K562 (cell line): ENCODE measurements at regions not wholly inside any gene's neighbourhood (a gene's known extent, or its start where the extent isn't known, plus 50 kb on each side); places are given as distances from the start of the nearest gene placed in this dataset.
A peak's percentile ranks its signal among the peaks of the same experiment; 100 is the strongest.

Experiments used
- ATAC-seq: fragments of 200-7000 bp; cut with Tn5 transposase; 3 replicates; pipeline ENCODE4 v1.9.1; 2020; ENCODE audit warnings: moderate library complexity
- BruUV-seq: library from RNA; stranded (reverse); fragments of 400-500 nt; replicated peaks from 2 replicates; lab custom pipeline; 2021; lab: Mats Ljungman, UMichigan
- CTCF ChIA-PET: fragments of 300-600 bp; formaldehyde crosslinking; extraction: SDS; loops from one replicate; lab custom pipeline; 2021; ENCODE audit warnings: low intra/inter-chr PET ratio; lab: Yijun Ruan, JAX
- POLR2A ChIA-PET: fragments of 300-600, 350-650 bp; sonication (Branson Sonifier 250); formaldehyde crosslinking; extraction: SDS; loops from one replicate; lab custom pipeline; 2021; ENCODE audit warnings: antibody characterized with exemption, inconsistent platforms; lab: Yijun Ruan, JAX
- DNase-seq, 4 experiments: peaks; one replicate each; pipeline versions ENCODE4 v3.0.0 to v3.0.0-alpha.2; 2011 to 2018; ENCODE audit warnings: low spot score in 3 of 4, mixed read lengths in 3 of 4; ENCODE audit errors: extremely low read depth in 1 of 4
- FAIRE-seq: peaks from 2 replicates; lab custom pipeline; 2011; peaks lifted over from hg19 to GRCh38; lab: Jason Lieb, UNC
- H2AFZ ChIP-seq: 2 replicates; pipeline ENCODE4 v1.6.0; 2011; ENCODE audit warnings: low read depth, low read length, control low read depth, inconsistent platforms
- H3K27ac ChIP-seq: fragments of 200-600 bp; 3 replicates; pipeline ENCODE4 v1.8.0; 2011; ENCODE audit warnings: low read depth, mild to moderate bottlenecking, control low read depth, inconsistent platforms, low read length, moderate library complexity, mixed read lengths; ENCODE audit errors: extremely low read depth
- H3K27me3 ChIP-seq, 2 experiments: fragments of 300-600 bp in 1 of 2; 2 replicates in 1 of 2; 3 replicates in 1 of 2; pipeline versions ENCODE4 v1.6.0 to v1.8.0; 2011; ENCODE audit warnings: inconsistent platforms in 2 of 2, low read length in 2 of 2, mild to moderate bottlenecking in 1 of 2, mixed read lengths in 1 of 2, moderate library complexity in 1 of 2; ENCODE audit not compliant: control insufficient read depth in 2 of 2, insufficient read depth in 2 of 2
- H3K36me3 ChIP-seq: fragments of 300-600 bp; 3 replicates; pipeline ENCODE4 v1.8.0; 2011; ENCODE audit warnings: mild to moderate bottlenecking, low read length, inconsistent platforms; ENCODE audit not compliant: control insufficient read depth, insufficient read depth
- H3K4me1 ChIP-seq, 2 experiments: fragments of 200-600 bp in 1 of 2; replicated peaks in 1 of 2; 2 replicates in 1 of 2; 3 replicates in 1 of 2; pipeline versions ENCODE4 v1.5.1 to v1.8.0; 2011; ENCODE audit warnings: inconsistent platforms in 2 of 2, low read length in 2 of 2, mild to moderate bottlenecking in 1 of 2, mixed read lengths in 1 of 2, moderate library complexity in 1 of 2; ENCODE audit not compliant: control insufficient read depth in 2 of 2, insufficient read depth in 2 of 2
- H3K4me2 ChIP-seq: 2 replicates; pipeline ENCODE4 v1.6.1; 2011; ENCODE audit warnings: low read length, control low read depth, inconsistent platforms, mixed read lengths; ENCODE audit not compliant: insufficient read depth
- H3K4me3 ChIP-seq: fragments of 200-600 bp; sonication (generic), shearing (Covaris generic); 2 replicates; pipeline ENCODE4 v1.5.1; 2016; ENCODE audit warnings: control low read depth, inconsistent platforms
- H3K79me2 ChIP-seq: fragments of 200-600 bp; 3 replicates; pipeline ENCODE4 v1.8.0; 2011; ENCODE audit warnings: low read length, inconsistent platforms; ENCODE audit not compliant: control insufficient read depth, insufficient read depth
- H3K9ac ChIP-seq, 2 experiments: 2 replicates each; pipeline versions ENCODE4 v1.6.0 to v1.6.1; 2011; ENCODE audit warnings: low read depth in 2 of 2, low read length in 2 of 2, control low read depth in 1 of 2, inconsistent platforms in 1 of 2, mild to moderate bottlenecking in 1 of 2, mixed read lengths in 1 of 2; ENCODE audit not compliant: insufficient read depth in 1 of 2
- H3K9me1 ChIP-seq: one replicate; pipeline ENCODE4 v1.6.0; 2011; ENCODE audit warnings: inconsistent platforms, mild to moderate bottlenecking, low read length, moderate library complexity; ENCODE audit not compliant: control insufficient read depth, insufficient read depth
- H3K9me3 ChIP-seq: replicated peaks from 2 replicates; pipeline ENCODE4 v1.5.1; 2011; ENCODE audit warnings: low read depth, low read length, inconsistent platforms; ENCODE audit not compliant: control insufficient read depth, insufficient read depth
- H4K20me1 ChIP-seq: replicated peaks from 2 replicates; pipeline ENCODE4 v1.6.1; 2011; ENCODE audit warnings: low read length, inconsistent platforms, mixed read lengths; ENCODE audit not compliant: control insufficient read depth, insufficient read depth
- CBX5 ChIP-seq: IDR thresholded peaks from 2 replicates; pipeline ENCODE4 v1.6.1; 2014; ENCODE audit warnings: low read depth, borderline replicate concordance
- ZNF668 ChIP-seq: fragments of 250-450 bp; sonication (Bioruptor Pico); IDR thresholded peaks from 2 replicates; pipeline ENCODE4 v1.8.0; 2022; ENCODE audit warnings: mild to moderate bottlenecking, inconsistent platforms
- WGBS: fragments of 100-300 bp; shearing (Covaris generic); methylation state at CpG from one replicate; pipeline ENCODE4 v1.1.6; 2016; ENCODE audit warnings: low coverage, mixed read lengths; ENCODE audit not compliant: insufficient coverage; ENCODE audit errors: missing lambda C conversion rate; 5-methylcytosine and 5-hydroxymethylcytosine counted together
- in situ Hi-C: fragments of 300-500 bp; cut with MboI; formaldehyde crosslinking; loops from 4 replicates; pipeline ENCODE4 v1.15.0; 2018; ENCODE audit warnings: inconsistent platforms, mixed read lengths
- intact Hi-C: fragments of 100-400 bp; cut with micrococcal nuclease; formaldehyde crosslinking; loops from 2 replicates; pipeline ENCODE4 v1.14.2; 2022
- TF ChIP-seq, protein P1 (sequence below): IDR thresholded peaks from 2 replicates; pipeline ENCODE4 v1.6.1; 2016; ENCODE audit warnings: missing genetic modification characterization, missing compliant biosample characterization

DNA sequence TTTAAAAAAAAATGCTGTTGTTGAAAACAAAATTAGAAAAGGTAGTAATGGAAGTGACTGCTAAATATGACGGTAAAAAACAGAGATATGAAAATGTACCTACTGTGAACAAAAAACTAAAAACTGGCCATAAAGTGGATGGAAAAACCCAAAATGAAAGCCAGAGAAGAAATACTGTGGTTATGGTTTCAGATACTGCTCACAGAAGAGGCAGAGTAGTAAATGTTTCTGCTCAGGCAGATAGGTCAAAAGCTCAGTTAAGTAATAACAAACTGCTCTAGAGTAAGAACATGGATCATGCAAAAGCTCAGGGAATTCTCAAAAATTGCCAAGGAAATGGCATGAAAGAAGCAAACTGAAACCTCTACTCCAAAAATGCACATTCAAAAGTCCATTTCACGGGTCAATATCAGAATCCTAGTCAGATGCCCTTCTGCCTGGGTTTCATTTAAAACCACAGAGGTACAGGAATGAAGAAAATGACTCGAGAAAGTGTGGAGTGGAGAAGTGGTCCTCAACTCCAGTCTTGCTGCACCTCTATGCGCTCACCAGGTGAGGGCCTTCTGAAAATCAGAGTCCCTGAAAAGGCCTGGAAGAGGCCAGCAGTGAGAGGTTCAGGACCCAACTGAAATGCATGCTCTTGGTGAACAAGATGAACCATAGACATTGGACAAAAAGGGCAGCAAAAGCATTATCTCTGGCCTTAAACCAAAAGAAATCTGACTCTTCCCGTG lies 315.0 kb upstream of the SPRY2 start:
- no TSS peak for BruUV-seq
- POLR2A ChIA-PET: interaction anchor here (0.7 to 1.7 kb wide), 3 partner anchors 9 to 37 kb away, joined by 3 to 7 read pairs (median 5); no protein-coding TSS in a partner anchor
- peak in 1 of 4 experiments; percentile 29 for DNase-seq
- Histone ChIP-seq H3K79me2 (no peaks in the 10 kb centered on the region), H3K9ac (no peak overlapping the region)
- intact Hi-C loops: no loop called here
- TF ChIP-seq, protein P1, sequence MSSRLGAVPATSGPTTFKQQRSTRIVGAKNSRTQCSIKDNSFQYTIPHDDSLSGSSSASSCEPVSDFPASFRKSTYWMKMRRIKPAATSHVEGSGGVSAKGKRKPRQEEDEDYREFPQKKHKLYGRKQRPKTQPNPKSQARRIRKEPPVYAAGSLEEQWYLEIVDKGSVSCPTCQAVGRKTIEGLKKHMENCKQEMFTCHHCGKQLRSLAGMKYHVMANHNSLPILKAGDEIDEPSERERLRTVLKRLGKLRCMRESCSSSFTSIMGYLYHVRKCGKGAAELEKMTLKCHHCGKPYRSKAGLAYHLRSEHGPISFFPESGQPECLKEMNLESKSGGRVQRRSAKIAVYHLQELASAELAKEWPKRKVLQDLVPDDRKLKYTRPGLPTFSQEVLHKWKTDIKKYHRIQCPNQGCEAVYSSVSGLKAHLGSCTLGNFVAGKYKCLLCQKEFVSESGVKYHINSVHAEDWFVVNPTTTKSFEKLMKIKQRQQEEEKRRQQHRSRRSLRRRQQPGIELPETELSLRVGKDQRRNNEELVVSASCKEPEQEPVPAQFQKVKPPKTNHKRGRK (tag): no peak
- peak; percentile 40; the same call in 1 of the 2 replicates for TF ChIP-seq ZNF668
- 0 out of 2 replicates have a peak, but pooled peaks have one; percentile 13 for TF ChIP-seq CBX5
- TF ChIP-seq, all 486 proteins: peak for 2
- Histone ChIP-seq H3K36me3 (no peaks in the 10 kb centered on the region), H3K27ac (no peak overlapping the region), H3K9me3 (no peaks in the 10 kb centered on the region), H3K27me3 (peaks cover 0 to 8% of the 10 kb centered on the region in 2 experiments; a peak in 1 of 5 replicates), H3K4me1 (peaks cover 0 to 11% of the 10 kb centered on the region in 2 experiments; a peak in 1 of 5 replicates), H4K20me1 (no peaks in the 10 kb centered on the region), H2AFZ (no peak overlapping the region), H3K4me3 (no peak overlapping the region), H3K9me1 (no peaks in the 10 kb centered on the region), H3K4me2 (no peak overlapping the region)
- ATAC-seq (peak; percentile 66), FAIRE-seq (no peak)
- in situ Hi-C loops: no loop called here
- 2% methylated on average over 5 of the region's 5 CpGs for WGBS
- CTCF ChIA-PET: no interaction called here
